Endothelial cell of umbilical vein (primary cell): ENCODE measurements at regions not wholly inside any gene's neighbourhood (a gene's known extent, or its start where the extent isn't known, plus 50 kb on each side); places are given as distances from the start of the nearest gene placed in this dataset.

Experiments
- POLR2A ChIP-seq: IDR thresholded peaks from 2 replicates; pipeline ENCODE4 v1.6.1; 2012; ENCODE audit warnings: low read depth, mild to moderate bottlenecking, control low read depth, low read length
- POLR2AphosphoS5 ChIP-seq: IDR thresholded peaks from 2 replicates; pipeline ENCODE4 v1.6.1; 2012; ENCODE audit warnings: low read depth, mild to moderate bottlenecking, control low read depth, low read length, moderate library complexity; ENCODE audit not compliant: insufficient read depth
- TF ChIP-seq, protein P1 (sequence below), 2 donors: IDR thresholded peaks; 1 replicate in 1 of 2; 2 replicates in 1 of 2; pipeline ENCODE4 v1.5.1; 2011; ENCODE audit warnings: low read length in 2 of 2, mild to moderate bottlenecking in 2 of 2, moderate library complexity in 2 of 2, control low read depth in 1 of 2, inconsistent platforms in 1 of 2, low read depth in 1 of 2; ENCODE audit not compliant: insufficient read depth in 1 of 2; ENCODE audit errors: extremely low read depth in 1 of 2

DNA sequence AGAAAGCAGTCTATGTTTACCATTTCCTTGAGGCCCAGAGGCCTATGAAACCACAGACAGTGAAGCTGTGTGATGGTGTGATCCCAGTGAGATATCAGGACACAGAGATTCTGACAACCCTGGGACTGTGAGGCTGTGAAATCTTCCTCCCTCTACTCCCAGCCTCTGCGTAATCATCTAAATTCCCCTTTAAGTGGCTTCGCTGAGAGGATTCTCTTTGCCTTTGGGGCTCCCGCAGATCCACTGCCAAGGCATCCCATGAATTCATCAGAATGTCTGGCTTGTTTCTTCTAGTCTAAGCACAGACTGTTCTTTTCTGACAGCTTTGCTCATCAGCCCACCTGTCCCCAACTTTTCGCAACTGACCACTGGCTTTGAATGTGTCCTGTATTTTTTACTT, 901.2 kb upstream of the NR2F2 start:
- TF ChIP-seq, protein P1, sequence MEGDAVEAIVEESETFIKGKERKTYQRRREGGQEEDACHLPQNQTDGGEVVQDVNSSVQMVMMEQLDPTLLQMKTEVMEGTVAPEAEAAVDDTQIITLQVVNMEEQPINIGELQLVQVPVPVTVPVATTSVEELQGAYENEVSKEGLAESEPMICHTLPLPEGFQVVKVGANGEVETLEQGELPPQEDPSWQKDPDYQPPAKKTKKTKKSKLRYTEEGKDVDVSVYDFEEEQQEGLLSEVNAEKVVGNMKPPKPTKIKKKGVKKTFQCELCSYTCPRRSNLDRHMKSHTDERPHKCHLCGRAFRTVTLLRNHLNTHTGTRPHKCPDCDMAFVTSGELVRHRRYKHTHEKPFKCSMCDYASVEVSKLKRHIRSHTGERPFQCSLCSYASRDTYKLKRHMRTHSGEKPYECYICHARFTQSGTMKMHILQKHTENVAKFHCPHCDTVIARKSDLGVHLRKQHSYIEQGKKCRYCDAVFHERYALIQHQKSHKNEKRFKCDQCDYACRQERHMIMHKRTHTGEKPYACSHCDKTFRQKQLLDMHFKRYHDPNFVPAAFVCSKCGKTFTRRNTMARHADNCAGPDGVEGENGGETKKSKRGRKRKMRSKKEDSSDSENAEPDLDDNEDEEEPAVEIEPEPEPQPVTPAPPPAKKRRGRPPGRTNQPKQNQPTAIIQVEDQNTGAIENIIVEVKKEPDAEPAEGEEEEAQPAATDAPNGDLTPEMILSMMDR (IDR thresholded peaks at IDR 0.05; ENCODE audit: extremely low read depth in 1 of 2, insufficient read depth in 1 of 2, low read depth in 1 of 2, low read length in 2 of 2) = no peak
- TF ChIP-seq POLR2A = no peak
- TF ChIP-seq POLR2AphosphoS5 = no peak
